Transverse colon (tissue), 4 donors: ENCODE measurements at regions not wholly inside any gene's neighbourhood (a gene's known extent, or its start where the extent isn't known, plus 50 kb on each side); places are given as distances from the start of the nearest gene placed in this dataset.
"Not testable (repeated sequence)": the region's sequence is repeated elsewhere in the genome, so short reads cannot be mapped to it uniquely, and the experiment has no call there.

Source experiments
- DNase-seq: peaks from one replicate; pipeline ENCODE4 v3.0.0-alpha.2; 2019
- H3K27ac ChIP-seq, 4 donors: fragments of 200-600 bp; sonication (generic); 2 replicates each; pipeline ENCODE4 v1.5.1; 2016 to 2018; ENCODE audit warnings: inconsistent platforms in 4 of 4
- H3K27me3 ChIP-seq: fragments of 200-600 bp; sonication (generic); 2 replicates; pipeline ENCODE4 v1.5.1; 2017; ENCODE audit warnings: inconsistent platforms
- H3K36me3 ChIP-seq, 4 donors: fragments of 200-600 bp; sonication (generic); 2 replicates each; pipeline ENCODE4 v1.5.1; 2017 to 2019; ENCODE audit warnings: inconsistent platforms in 4 of 4
- H3K4me1 ChIP-seq, 4 donors: fragments of 200-600 bp; sonication (generic); 2 replicates each; pipeline ENCODE4 v1.5.1; 2017 to 2020; ENCODE audit warnings: inconsistent platforms in 4 of 4
- H3K4me3 ChIP-seq, 4 donors: fragments of 200-600 bp; sonication (generic); 1 replicate in 1 of 4; 2 replicates in 3 of 4; pipeline versions ENCODE4 v1.5.1 to v1.6.1; 2017 to 2019; ENCODE audit warnings: inconsistent platforms in 4 of 4
- H3K9me3 ChIP-seq, 2 donors: fragments of 200-600 bp; sonication (generic); 2 replicates each; pipeline ENCODE4 v1.5.1; 2017 to 2019; ENCODE audit warnings: inconsistent platforms in 2 of 2
- EP300 ChIP-seq: sonication (generic); formaldehyde crosslinking; IDR thresholded peaks from one replicate; pipeline ENCODE4 v1.6.1; 2017; ENCODE audit warnings: antibody characterized with exemption, low read depth
- POLR2A ChIP-seq: fragments of 450-650 bp; IDR thresholded peaks from one replicate; pipeline ENCODE4 v1.6.1; 2016; ENCODE audit warnings: antibody characterized with exemption, mild to moderate bottlenecking, moderate library complexity
- POLR2AphosphoS5 ChIP-seq, 3 donors: sonication (generic); formaldehyde crosslinking; IDR thresholded peaks; one replicate each; pipeline ENCODE4 v1.6.1; 2016; ENCODE audit warnings: antibody characterized with exemption in 3 of 3
- WGBS, 2 donors: methylation state at CpG; one replicate each; pipeline ENCODE4 v1.1.5; 2018; ENCODE audit warnings: low coverage in 1 of 2; 5-methylcytosine and 5-hydroxymethylcytosine counted together
- in situ Hi-C, 4 donors: fragments of 200-750 bp; cut with MboI; loops; one replicate each; pipeline versions ENCODE4 v1.15.0 to v1.15.1; 2017; ENCODE audit warnings: low sequenced_read_pairs in 3 of 4, low pct_ligation_motif_present in 1 of 4, low pct_unique_long_range_greater_than_20kb in 1 of 4
- intact Hi-C: fragments of 100-400 bp; cut with DNase I; formaldehyde crosslinking; loops from one replicate; pipeline ENCODE4 v1.15.1; 2023; ENCODE audit warnings: low total_unique reads
- TF ChIP-seq, protein P1 (sequence below), 5 experiments: fragments of 200-600 bp in 3 of 5; fragments of 450-650 bp in 2 of 5; sonication (generic) in 3 of 5; IDR thresholded peaks; 1 replicate in 2 of 5; 2 replicates in 3 of 5; pipeline ENCODE4 v1.5.1; 2016 to 2017; ENCODE audit warnings: antibody characterized with exemption in 5 of 5, inconsistent platforms in 3 of 5, mild to moderate bottlenecking in 2 of 5, moderate library complexity in 1 of 5

DNA sequence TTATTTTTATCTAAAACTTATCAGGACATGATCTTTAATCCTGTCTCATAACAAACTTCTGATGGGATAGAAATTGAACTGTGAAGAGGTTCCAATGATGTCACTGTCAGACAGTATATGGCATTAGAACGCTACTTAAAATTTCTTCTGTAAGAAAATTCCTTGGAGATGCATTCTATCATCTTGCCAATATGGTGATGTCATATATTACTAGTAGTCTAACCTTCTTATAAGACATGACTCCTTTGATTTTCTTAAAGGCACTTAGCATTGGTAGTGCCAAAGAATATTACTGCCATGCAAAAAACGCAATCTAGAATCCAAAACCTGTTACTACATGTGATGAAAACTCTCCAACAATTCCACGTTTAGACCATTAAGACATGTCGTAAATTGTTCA lies 131.1 kb downstream of the SLC25A46 start:
- no peak for DNase-seq
- Histone ChIP-seq H3K27ac (no peak overlapping the region), H3K9me3 (no peaks in the 10 kb centered on the region), H3K27me3 (no peaks in the 10 kb centered on the region), H3K4me3 (no peak overlapping the region), H3K4me1 (no peaks in the 10 kb centered on the region), H3K36me3 (no peaks in the 10 kb centered on the region)
- TF ChIP-seq, protein P1, sequence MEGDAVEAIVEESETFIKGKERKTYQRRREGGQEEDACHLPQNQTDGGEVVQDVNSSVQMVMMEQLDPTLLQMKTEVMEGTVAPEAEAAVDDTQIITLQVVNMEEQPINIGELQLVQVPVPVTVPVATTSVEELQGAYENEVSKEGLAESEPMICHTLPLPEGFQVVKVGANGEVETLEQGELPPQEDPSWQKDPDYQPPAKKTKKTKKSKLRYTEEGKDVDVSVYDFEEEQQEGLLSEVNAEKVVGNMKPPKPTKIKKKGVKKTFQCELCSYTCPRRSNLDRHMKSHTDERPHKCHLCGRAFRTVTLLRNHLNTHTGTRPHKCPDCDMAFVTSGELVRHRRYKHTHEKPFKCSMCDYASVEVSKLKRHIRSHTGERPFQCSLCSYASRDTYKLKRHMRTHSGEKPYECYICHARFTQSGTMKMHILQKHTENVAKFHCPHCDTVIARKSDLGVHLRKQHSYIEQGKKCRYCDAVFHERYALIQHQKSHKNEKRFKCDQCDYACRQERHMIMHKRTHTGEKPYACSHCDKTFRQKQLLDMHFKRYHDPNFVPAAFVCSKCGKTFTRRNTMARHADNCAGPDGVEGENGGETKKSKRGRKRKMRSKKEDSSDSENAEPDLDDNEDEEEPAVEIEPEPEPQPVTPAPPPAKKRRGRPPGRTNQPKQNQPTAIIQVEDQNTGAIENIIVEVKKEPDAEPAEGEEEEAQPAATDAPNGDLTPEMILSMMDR (IDR thresholded peaks at IDR 0.05): no peak
- TF ChIP-seq EP300 (no peak), POLR2AphosphoS5 (IDR thresholded peaks at IDR 0.05) (no peak), POLR2A (no peak)
- in situ Hi-C loops: no loop called here
- WGBS, 2 donors: 75 to 79% methylated on average over 4 of the region's 4 CpGs
- intact Hi-C loops: no loop called here

DNA sequence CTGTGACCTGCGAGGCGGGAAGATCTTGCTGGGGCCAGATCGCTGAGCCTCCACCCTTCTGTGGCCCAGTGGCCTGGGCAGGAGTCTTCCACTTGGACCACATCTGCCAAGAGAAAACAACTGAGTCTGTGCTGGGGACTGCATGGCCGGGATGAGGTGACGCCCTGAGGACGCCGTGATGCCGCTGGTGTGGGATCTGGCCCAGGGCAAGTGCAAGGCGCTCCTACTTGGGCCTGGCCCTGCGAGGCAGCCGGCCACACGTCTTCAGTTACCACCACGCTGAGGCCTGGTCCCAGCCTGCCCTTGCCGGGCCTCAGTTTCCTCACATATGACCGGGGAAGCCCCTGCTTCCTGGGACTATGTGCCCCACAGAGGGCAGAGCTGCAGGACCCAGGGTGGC lies 133.4 kb downstream of the SLC25A46 start:
- TF ChIP-seq POLR2A (no peak), EP300 (no peak)
- in situ Hi-C loops: no loop called here
- WGBS, 2 donors: 91% methylated on average over 15 of the region's 15 CpGs; no CpG with 5 or more reads in 1 of the 2 donors

DNA sequence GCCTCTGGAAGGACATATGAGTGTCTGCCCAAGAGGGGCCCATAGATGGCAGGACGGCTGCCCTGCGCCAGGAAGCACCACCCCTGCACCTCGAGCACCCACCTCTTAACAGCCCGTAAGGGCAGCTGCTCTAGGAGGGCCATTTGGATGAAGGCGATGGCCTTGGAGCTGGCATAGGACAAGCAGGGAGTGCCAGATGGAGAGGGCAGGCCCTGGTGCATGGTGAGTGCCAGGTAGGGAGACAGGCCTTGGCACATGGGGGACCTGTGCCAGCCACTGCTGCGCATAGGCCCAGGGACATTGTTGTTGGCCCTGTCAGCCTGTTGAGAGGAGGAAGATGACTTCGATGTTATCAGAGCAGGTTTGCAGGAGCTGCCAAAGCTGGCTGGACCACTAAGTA lies 134.2 kb downstream of the SLC25A46 start:
- in situ Hi-C loops (no loop called here), intact Hi-C loops (no loop called here)
- H3K27ac ChIP-seq: no peak overlapping the region
- H3K36me3 ChIP-seq: no peaks in the 10 kb centered on the region
- DNase-seq: no peak
- 91% methylated on average over 7 of the region's 7 CpGs; no CpG with 5 or more reads in 1 of the 2 donors for WGBS, 2 donors
- no peaks in the 10 kb centered on the region for H3K27me3 ChIP-seq
- no peaks in the 10 kb centered on the region for H3K4me1 ChIP-seq
- TF ChIP-seq EP300: no peak
- TF ChIP-seq, protein P1 (IDR thresholded peaks at IDR 0.05): no peak
- TF ChIP-seq POLR2A: no peak
- TF ChIP-seq POLR2AphosphoS5 (IDR thresholded peaks at IDR 0.05): no peak
- H3K4me3 ChIP-seq: no peak overlapping the region
- H3K9me3 ChIP-seq: no peaks in the 10 kb centered on the region

More for the DNA sequence above, 133.4 kb downstream of the SLC25A46 start:
- Histone ChIP-seq H3K27ac (no peak overlapping the region), H3K9me3 (no peaks in the 10 kb centered on the region), H3K27me3 (no peaks in the 10 kb centered on the region), H3K36me3 (no peaks in the 10 kb centered on the region), H3K4me3 (no peak overlapping the region), H3K4me1 (no peaks in the 10 kb centered on the region)
- intact Hi-C loops: no loop called here
- DNase-seq: no peak

DNA sequence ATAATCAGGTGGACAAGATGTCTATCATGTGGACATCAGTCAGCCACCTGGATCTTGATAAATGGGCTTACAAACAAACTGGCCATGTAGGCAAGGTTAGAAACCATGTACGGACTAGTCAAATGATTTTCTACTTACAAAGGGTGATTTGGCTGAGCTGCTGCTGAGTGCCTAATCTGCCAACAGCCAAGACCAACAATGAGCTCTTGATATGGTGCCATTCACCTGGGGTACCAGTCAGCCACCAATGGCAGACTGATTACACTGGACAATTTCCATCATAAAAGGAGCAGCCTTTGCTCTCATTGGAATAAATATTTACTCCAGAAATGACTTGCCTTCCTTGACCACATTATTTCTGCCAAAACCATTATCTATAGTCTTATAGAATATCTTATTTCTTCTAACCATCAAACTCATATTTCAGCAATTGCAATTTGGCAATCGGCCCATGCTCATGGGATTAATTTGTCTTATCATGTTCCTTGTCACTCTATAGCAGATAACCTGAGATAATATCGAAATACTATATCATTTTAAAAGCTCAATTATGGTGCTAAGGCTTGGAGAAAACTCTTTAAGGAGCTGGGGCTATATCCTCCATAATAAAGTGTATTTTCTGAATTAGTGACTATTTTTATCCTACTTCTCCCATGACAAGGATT lies 135.1 kb downstream of the SLC25A46 start:
- H3K27ac ChIP-seq: no peak overlapping the region
- no peaks in the 10 kb centered on the region for H3K4me1 ChIP-seq
- intact Hi-C loops (no loop called here), in situ Hi-C loops (no loop called here)
- no peak overlapping the region for H3K4me3 ChIP-seq
- TF ChIP-seq, protein P1 (IDR thresholded peaks at IDR 0.05): no peak
- TF ChIP-seq EP300: no peak
- no peak for TF ChIP-seq POLR2AphosphoS5 (IDR thresholded peaks at IDR 0.05)
- no peak for TF ChIP-seq POLR2A
- H3K36me3 ChIP-seq: no peaks in the 10 kb centered on the region
- no peak for DNase-seq
- no peaks in the 10 kb centered on the region for H3K9me3 ChIP-seq
- 40 to 46% methylated on average over 3 of the region's 3 CpGs for WGBS, 2 donors
- no peaks in the 10 kb centered on the region for H3K27me3 ChIP-seq

DNA sequence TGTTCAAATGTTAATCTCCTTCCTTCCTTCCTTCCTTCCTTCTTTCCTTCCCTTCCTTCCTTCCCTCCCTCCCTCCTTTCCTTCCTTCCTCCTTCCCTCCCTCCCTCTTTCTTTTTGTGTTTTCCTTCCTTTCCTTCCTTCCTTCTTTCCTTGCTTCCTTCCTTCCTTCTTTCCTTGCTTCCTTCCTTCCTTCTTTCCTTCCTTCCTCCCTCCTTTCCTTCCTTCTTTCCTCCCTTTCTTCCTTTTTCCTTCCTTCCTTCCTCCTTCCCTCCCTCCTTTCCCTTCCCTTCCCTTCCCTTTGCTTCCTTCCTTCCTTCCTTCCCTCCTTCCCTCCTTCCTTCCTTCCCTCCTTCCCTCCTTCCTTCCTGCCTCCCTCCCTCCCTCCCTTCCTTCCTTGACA lies 136.3 kb downstream of the SLC25A46 start:
- in situ Hi-C loops, DNase-seq, H3K4me1 ChIP-seq, H3K27ac ChIP-seq, H3K9me3 ChIP-seq, H3K27me3 ChIP-seq, H3K4me3 ChIP-seq, intact Hi-C loops, H3K36me3 ChIP-seq: not testable (repeated sequence)
